ENCODE measurements at regions not wholly inside any gene's neighbourhood (a gene's known extent, or its start where the extent isn't known, plus 50 kb on each side); places are given as distances from the start of the nearest gene placed in this dataset.

DNA sequence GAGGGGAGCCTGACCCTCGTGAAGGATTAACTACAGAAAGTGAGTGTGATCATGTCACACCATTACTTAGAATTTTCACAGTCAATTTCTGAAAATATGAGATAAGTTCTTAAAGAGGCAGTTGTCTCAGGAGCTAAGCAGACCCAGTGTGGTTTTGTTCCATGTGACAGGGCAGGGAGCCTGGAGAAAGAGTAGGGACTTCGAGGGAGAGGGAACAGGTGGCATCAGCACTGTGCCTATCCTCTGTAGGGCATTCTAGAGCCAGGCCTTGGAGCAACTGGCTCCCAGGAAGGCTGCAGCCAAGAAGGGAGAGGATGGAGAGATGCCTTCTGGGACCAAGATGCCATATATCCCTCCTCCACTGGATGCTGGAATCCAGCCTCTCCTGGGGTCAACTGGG, 183.0 kb downstream of the TSHZ3 start:
- POLR2A ChIA-PET: no interaction called here
- no peak for DNase-seq (ENCODE audit: extremely low spot score)
- CTCF ChIA-PET: no interaction called here
- TF ChIP-seq FOXA1 (IDR thresholded peaks at IDR 0.05) (no peak), LEF1 (IDR thresholded peaks at IDR 0.05; ENCODE audit: borderline replicate concordance) (no peak), TARDBP (IDR thresholded peaks at IDR 0.05) (no peak), ZNF384 (IDR thresholded peaks at IDR 0.05) (no peak), BHLHE40 (IDR thresholded peaks at IDR 0.05; ENCODE audit: borderline replicate concordance) (no peak), CTBP1 (IDR thresholded peaks at IDR 0.05; ENCODE audit: borderline replicate concordance) (no peak), FOXM1 (IDR thresholded peaks at IDR 0.05; ENCODE audit: borderline replicate concordance) (no peak), FOXK2 (IDR thresholded peaks at IDR 0.05) (no peak), SP1 (IDR thresholded peaks at IDR 0.05) (no peak), ELF4 (IDR thresholded peaks at IDR 0.05) (no peak), SUZ12 (IDR thresholded peaks at IDR 0.05) (no peak)
- TF ChIP-seq, protein P1, sequence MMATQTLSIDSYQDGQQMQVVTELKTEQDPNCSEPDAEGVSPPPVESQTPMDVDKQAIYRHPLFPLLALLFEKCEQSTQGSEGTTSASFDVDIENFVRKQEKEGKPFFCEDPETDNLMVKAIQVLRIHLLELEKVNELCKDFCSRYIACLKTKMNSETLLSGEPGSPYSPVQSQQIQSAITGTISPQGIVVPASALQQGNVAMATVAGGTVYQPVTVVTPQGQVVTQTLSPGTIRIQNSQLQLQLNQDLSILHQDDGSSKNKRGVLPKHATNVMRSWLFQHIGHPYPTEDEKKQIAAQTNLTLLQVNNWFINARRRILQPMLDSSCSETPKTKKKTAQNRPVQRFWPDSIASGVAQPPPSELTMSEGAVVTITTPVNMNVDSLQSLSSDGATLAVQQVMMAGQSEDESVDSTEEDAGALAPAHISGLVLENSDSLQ (IDR thresholded peaks at IDR 0.05): no peak

DNA sequence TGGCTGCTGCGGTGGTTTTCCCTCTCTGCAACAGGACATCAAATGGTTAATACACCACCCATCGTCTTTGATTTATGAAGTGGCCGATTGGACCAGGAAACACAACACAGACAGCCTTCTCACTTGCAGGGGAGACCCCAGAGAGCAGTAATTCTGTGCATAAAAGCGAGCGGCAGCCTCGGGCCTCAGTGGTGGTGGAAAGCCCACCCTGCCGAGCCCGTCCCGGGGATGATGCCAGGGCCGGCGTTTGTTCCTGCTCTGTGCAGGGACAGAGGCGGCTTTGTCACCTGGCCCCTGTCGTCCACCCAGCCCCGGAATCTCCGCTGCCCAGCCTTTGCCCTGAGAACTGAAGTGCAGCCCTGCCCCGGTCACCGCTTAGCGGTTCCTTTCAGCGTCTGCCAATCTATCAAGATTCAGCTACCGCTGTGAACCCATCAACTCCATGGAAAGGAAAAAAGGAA, 184.4 kb downstream of the TSHZ3 start:
- TF ChIP-seq LEF1 (IDR thresholded peaks at IDR 0.05; ENCODE audit: borderline replicate concordance): no peak
- TF ChIP-seq, protein P1 (IDR thresholded peaks at IDR 0.05): no peak
- no peak for TF ChIP-seq HDGF (IDR thresholded peaks at IDR 0.05; ENCODE audit: borderline replicate concordance)
- TF ChIP-seq NFRKB (IDR thresholded peaks at IDR 0.05): no peak
- no peak for TF ChIP-seq SUZ12 (IDR thresholded peaks at IDR 0.05)
- no peak for TF ChIP-seq ARNT (IDR thresholded peaks at IDR 0.05)
- no peak for TF ChIP-seq ZNF384 (IDR thresholded peaks at IDR 0.05)
- TF ChIP-seq FOXM1 (IDR thresholded peaks at IDR 0.05; ENCODE audit: borderline replicate concordance): no peak
- no peak for TF ChIP-seq TARDBP (IDR thresholded peaks at IDR 0.05)
- no peak for TF ChIP-seq FOXA1 (IDR thresholded peaks at IDR 0.05)
- TF ChIP-seq CTBP1 (IDR thresholded peaks at IDR 0.05; ENCODE audit: borderline replicate concordance): no peak
- no peak for TF ChIP-seq ELF4 (IDR thresholded peaks at IDR 0.05)
- no peak for TF ChIP-seq FOXK2 (IDR thresholded peaks at IDR 0.05)
- TF ChIP-seq SP1 (IDR thresholded peaks at IDR 0.05): no peak
- TF ChIP-seq BHLHE40 (IDR thresholded peaks at IDR 0.05; ENCODE audit: borderline replicate concordance): no peak
- no peak for TF ChIP-seq L3MBTL2 (conservative IDR thresholded peaks at IDR 0.05)
- ChIA-PET CTCF (no interaction called here), POLR2A (no interaction called here)
- no peak for DNase-seq (ENCODE audit: extremely low spot score)

DNA sequence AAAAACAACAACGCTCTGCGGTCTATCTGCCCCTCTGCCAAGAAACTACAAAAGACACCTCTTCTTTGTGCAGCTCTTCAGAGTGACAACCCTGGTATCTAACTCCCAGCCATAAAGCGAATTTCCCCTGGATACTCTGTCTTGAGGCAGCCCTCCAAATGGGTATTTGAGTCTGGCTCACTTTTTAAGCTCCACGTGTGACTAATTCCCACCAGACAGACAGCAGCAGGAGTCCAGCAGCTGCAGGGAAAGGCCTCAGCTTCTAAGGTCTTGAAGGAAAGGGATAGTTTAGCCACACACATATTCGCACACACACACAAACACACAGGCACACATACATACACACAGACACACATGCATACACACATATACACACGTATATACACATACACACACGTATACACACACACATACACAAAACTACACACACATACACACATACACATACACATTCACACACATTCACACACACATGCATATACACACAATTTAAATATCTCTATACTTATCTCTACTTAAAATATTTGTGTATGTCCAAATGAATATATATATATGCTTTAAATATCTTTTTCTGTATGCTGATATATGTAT, 188.8 kb downstream of the TSHZ3 start:
- DNase-seq (ENCODE audit: extremely low spot score): no peak
- ChIA-PET POLR2A (no interaction called here), CTCF (no interaction called here)
- TF ChIP-seq FOXM1 (IDR thresholded peaks at IDR 0.05; ENCODE audit: borderline replicate concordance) (no peak), ELF4 (IDR thresholded peaks at IDR 0.05) (no peak), BHLHE40 (IDR thresholded peaks at IDR 0.05; ENCODE audit: borderline replicate concordance) (no peak), HDGF (IDR thresholded peaks at IDR 0.05; ENCODE audit: borderline replicate concordance) (no peak), FOXA1 (IDR thresholded peaks at IDR 0.05) (no peak), NFRKB (IDR thresholded peaks at IDR 0.05) (no peak), CTBP1 (IDR thresholded peaks at IDR 0.05; ENCODE audit: borderline replicate concordance) (no peak), ARNT (IDR thresholded peaks at IDR 0.05) (no peak), TARDBP (IDR thresholded peaks at IDR 0.05) (no peak), SP1 (IDR thresholded peaks at IDR 0.05) (no peak), FOXK2 (IDR thresholded peaks at IDR 0.05) (no peak), LEF1 (IDR thresholded peaks at IDR 0.05; ENCODE audit: borderline replicate concordance) (no peak), SUZ12 (IDR thresholded peaks at IDR 0.05) (no peak), L3MBTL2 (conservative IDR thresholded peaks at IDR 0.05) (no peak), ZNF384 (IDR thresholded peaks at IDR 0.05) (no peak)
- TF ChIP-seq, protein P1 (IDR thresholded peaks at IDR 0.05): no peak

DNA sequence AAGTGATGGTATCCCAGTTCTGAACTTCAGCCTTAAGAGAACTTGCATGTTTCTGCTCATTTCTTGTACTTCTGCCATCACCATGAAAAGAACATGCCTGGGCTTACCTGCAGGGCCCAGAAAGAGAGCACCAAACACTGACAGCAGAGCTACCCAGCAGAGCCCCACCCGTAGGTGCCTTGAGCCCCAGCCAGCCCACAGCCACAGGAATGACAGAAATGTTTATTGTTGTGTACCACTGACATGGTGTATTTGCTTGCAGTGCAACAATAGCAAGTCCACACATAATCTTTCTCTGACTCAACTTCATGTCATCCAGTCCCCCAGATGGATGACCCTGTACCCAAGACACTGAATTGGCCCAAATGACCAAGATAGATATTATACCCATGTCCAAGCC, 195.2 kb downstream of the TSHZ3 start:
- ChIA-PET POLR2A (no interaction called here), CTCF (no interaction called here)
- TF ChIP-seq CTBP1 (IDR thresholded peaks at IDR 0.05; ENCODE audit: borderline replicate concordance) (no peak), ELF4 (IDR thresholded peaks at IDR 0.05) (no peak), BHLHE40 (IDR thresholded peaks at IDR 0.05; ENCODE audit: borderline replicate concordance) (no peak), ARNT (IDR thresholded peaks at IDR 0.05) (no peak), SUZ12 (IDR thresholded peaks at IDR 0.05) (no peak), SP1 (IDR thresholded peaks at IDR 0.05) (no peak), FOXM1 (IDR thresholded peaks at IDR 0.05; ENCODE audit: borderline replicate concordance) (no peak)
- no peak for DNase-seq (ENCODE audit: extremely low spot score)

DNA sequence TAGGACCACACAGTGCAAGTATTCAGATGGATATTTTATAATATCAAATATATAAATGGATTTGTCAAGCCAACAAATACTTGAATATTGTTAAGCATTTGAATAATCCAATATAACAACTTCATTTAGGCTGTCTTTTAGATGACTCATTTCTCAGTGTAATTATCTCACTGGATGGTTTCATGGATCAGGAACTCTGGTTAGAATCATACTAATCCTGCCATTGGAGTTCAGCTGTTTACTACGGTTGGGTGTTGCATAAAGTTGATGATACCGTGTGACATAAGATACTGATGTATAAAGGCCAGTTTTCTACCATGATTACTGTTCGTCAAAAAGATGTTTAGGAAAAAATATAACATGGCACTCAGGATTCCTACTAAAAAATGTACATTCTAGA, 196.3 kb downstream of the TSHZ3 start:
- no peak for DNase-seq (ENCODE audit: extremely low spot score)
- ChIA-PET CTCF (no interaction called here), POLR2A (no interaction called here)
- TF ChIP-seq FOXK2 (IDR thresholded peaks at IDR 0.05) (no peak), TARDBP (IDR thresholded peaks at IDR 0.05) (no peak), HDGF (IDR thresholded peaks at IDR 0.05; ENCODE audit: borderline replicate concordance) (no peak), BHLHE40 (IDR thresholded peaks at IDR 0.05; ENCODE audit: borderline replicate concordance) (no peak), ELF4 (IDR thresholded peaks at IDR 0.05) (no peak), CTBP1 (IDR thresholded peaks at IDR 0.05; ENCODE audit: borderline replicate concordance) (no peak), SUZ12 (IDR thresholded peaks at IDR 0.05) (no peak), ZNF384 (IDR thresholded peaks at IDR 0.05) (no peak), L3MBTL2 (conservative IDR thresholded peaks at IDR 0.05) (no peak), NFRKB (IDR thresholded peaks at IDR 0.05) (no peak), FOXA1 (IDR thresholded peaks at IDR 0.05) (no peak), FOXM1 (IDR thresholded peaks at IDR 0.05; ENCODE audit: borderline replicate concordance) (no peak)
- TF ChIP-seq, protein P1 (IDR thresholded peaks at IDR 0.05): no peak

Data from HEK293T (cell line).